Heart right ventricle (tissue), 16 donors: ENCODE measurements at regions not wholly inside any gene's neighbourhood (a gene's known extent, or its start where the extent isn't known, plus 50 kb on each side); places are given as distances from the start of the nearest gene placed in this dataset.

Source experiments
- ATAC-seq, 8 donors: fragments of 200-7000 bp; cut with Tn5 transposase; one replicate each; pipeline ENCODE4 v1.9.1; 2020; ENCODE audit warnings: mild to moderate bottlenecking in 8 of 8, moderate library complexity in 8 of 8, moderate number of reproducible peaks in 1 of 8
- DNase-seq, 2 donors: peaks; one replicate each; pipeline ENCODE4 v3.0.0-alpha.2; 2020
- H3K27ac ChIP-seq, 10 donors: fragments of 200-600 bp; sonication (generic) in 2 of 10; one replicate each; pipeline versions ENCODE4 v1.5.0 to v1.8.0; 2020 to 2022; ENCODE audit warnings: mild to moderate bottlenecking in 3 of 10
- H3K27me3 ChIP-seq, 7 donors: fragments of 200-600 bp; one replicate each; pipeline ENCODE4 v1.8.0; 2021 to 2022; ENCODE audit warnings: mild to moderate bottlenecking in 2 of 7
- H3K36me3 ChIP-seq, 9 donors: fragments of 200-600 bp; sonication (generic) in 1 of 9; one replicate each; pipeline versions ENCODE4 v1.5.0 to v1.8.0; 2020 to 2022; ENCODE audit warnings: mild to moderate bottlenecking in 2 of 9
- H3K4me1 ChIP-seq, 9 donors: fragments of 200-600 bp; sonication (generic) in 1 of 9; one replicate each; pipeline versions ENCODE4 v1.5.0 to v1.8.0; 2020 to 2022; ENCODE audit warnings: mild to moderate bottlenecking in 4 of 9
- H3K4me3 ChIP-seq, 10 donors: fragments of 200-600 bp; sonication (generic) in 2 of 10; one replicate each; pipeline versions ENCODE4 v1.5.0 to v1.8.0; 2020 to 2022; ENCODE audit warnings: mild to moderate bottlenecking in 7 of 10, moderate library complexity in 2 of 10
- H3K9me3 ChIP-seq, 11 donors: fragments of 200-600 bp in 10 of 11; sonication (generic) in 2 of 11; one replicate each; pipeline versions ENCODE4 v1.5.0 to v1.8.0; 2013 to 2022; ENCODE audit warnings: mild to moderate bottlenecking in 2 of 11, control low read depth in 1 of 11, moderate library complexity in 1 of 11
- WGBS, 2 donors: extraction: QIAGEN DNeasy Blood & Tissue Kit; methylation state at CpG; one replicate each; pipeline ENCODE4 v1.1.7; 2013; ENCODE audit warnings: inconsistent platforms in 1 of 2; 5-methylcytosine and 5-hydroxymethylcytosine counted together
- intact Hi-C, 10 donors: fragments of 100-400 bp; cut with DNase I; formaldehyde crosslinking; loops; one replicate each; pipeline versions ENCODE4 v1.11.1 to v1.14.2; 2022
- TF ChIP-seq, protein P1 (sequence below), 9 donors: fragments of 200-600 bp; sonication (generic) in 2 of 9; IDR thresholded peaks; one replicate each; pipeline versions ENCODE4 v1.5.0 to v1.8.0; 2021 to 2022; ENCODE audit warnings: antibody characterized with exemption in 9 of 9, mild to moderate bottlenecking in 5 of 9, moderate library complexity in 1 of 9
- donor health status: Arrhythmogenic right ventricular cardiomyopathy.
- donor health status: ischemic (EF 13 %, LVEDD 7.1; RV severe dilation, severe dysfunction).
- donor health status: healthy with polysubstance abuse.
- donor health status: DM: no; HTN: yes; CAD: no.
- donor health status: DM: no; HTN: no; CAD: no.
- donor health status: ischemic (EF 25% LVEDD 6.9; RV normal size, moderate dysfunction).
- donor health status: ischemic (EF 25% LVEDD 5.7; RV mildly dilated, moderate dysfunction).
- donor health status: healthy.
- donor health status: DM: yes; HTN: yes; CAD: no.
- donor health status: Ischemic cardiomyopathy.
- donor health status: ischemic (EF 35%, LVEDD 5.7; RV mildly dilated, moderate dysfunction).
- donor health status: nonischemic (EF 11% LVEDD 7.7; RV severe dilation, severe dysfunction).
- donor health status: DM: yes; HTN: yes; CAD: no.
- donor health status: PGD.
- donor health status: ischemic (EF 29% LVEDD 5.4; RV normal size, mild dysfunction).
- donor health status: nonischemic (EF 23%, LVEDD 6.1; RV moderate dilation, normal function).

DNA sequence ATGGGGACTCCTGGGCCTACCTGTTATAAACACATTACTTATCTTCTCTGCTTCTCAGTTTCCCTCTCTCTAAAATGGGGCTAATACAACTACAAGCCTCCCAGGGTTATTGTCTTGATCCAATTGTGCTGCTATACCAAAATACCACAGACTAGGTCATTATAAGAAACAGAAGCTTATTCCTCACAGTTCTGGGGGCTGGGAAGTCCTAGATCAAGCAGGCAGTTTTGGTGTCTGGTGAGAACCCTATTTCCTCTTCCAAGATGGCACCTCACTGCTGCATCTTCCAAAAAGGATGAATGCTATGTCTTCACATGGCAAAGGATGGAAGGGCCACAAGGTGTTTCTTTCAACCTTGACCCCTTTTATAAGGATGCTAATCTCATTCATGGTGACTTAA lies 732.9 kb upstream of the TBX3 start:
- DNase-seq (no peak), ATAC-seq (no peak)
- H3K4me1 ChIP-seq = no peaks in the 10 kb centered on the region
- peaks cover 0 to 9% (median 0%) of the 10 kb centered on the region in 11 donors for H3K9me3 ChIP-seq
- no peaks in the 10 kb centered on the region for H3K27me3 ChIP-seq
- no peaks in the 10 kb centered on the region for H3K36me3 ChIP-seq
- no peak overlapping the region for H3K4me3 ChIP-seq
- intact Hi-C loops = no loop called here
- TF ChIP-seq, protein P1, sequence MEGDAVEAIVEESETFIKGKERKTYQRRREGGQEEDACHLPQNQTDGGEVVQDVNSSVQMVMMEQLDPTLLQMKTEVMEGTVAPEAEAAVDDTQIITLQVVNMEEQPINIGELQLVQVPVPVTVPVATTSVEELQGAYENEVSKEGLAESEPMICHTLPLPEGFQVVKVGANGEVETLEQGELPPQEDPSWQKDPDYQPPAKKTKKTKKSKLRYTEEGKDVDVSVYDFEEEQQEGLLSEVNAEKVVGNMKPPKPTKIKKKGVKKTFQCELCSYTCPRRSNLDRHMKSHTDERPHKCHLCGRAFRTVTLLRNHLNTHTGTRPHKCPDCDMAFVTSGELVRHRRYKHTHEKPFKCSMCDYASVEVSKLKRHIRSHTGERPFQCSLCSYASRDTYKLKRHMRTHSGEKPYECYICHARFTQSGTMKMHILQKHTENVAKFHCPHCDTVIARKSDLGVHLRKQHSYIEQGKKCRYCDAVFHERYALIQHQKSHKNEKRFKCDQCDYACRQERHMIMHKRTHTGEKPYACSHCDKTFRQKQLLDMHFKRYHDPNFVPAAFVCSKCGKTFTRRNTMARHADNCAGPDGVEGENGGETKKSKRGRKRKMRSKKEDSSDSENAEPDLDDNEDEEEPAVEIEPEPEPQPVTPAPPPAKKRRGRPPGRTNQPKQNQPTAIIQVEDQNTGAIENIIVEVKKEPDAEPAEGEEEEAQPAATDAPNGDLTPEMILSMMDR (IDR thresholded peaks at IDR 0.05) = no peak
- H3K27ac ChIP-seq = no peak overlapping the region

GRCh38 chr12:115413626-115414025 lies 729.7 kb upstream of the TBX3 start:
- no peaks in the 10 kb centered on the region for H3K27me3 ChIP-seq
- 91% methylated on average over 3 of the region's 3 CpGs for WGBS, 2 donors
- ATAC-seq = no peak
- intact Hi-C loops = no loop called here
- H3K36me3 ChIP-seq = no peaks in the 10 kb centered on the region
- TF ChIP-seq, protein P1 (IDR thresholded peaks at IDR 0.05) = no peak
- DNase-seq = no peak
- H3K9me3 ChIP-seq = peaks cover 0 to 9% (median 0%) of the 10 kb centered on the region in 11 donors
- no peaks in the 10 kb centered on the region for H3K4me1 ChIP-seq
- no peak overlapping the region for H3K4me3 ChIP-seq
- no peak overlapping the region for H3K27ac ChIP-seq

DNA sequence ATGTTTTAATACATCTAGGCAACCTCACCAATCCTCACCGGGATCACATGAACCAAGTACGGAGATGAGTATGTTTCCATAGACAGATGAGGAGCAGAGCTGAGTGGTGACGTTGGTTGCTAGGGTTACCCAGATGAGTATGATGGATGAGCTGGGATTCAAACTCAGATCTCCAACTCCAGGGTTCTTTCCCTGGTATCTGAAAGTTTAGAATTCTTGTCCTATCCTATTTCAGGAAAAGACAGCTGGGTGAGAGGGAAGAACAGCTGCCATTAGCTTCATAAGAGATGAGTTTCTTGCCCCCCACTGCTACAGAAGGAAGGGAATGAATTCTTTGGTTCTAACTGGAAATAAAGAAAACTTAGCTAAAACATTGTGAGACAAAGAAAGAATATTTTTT lies 728.9 kb upstream of the TBX3 start:
- intact Hi-C loops = no loop called here
- no peak for DNase-seq
- no peak for ATAC-seq
- H3K4me3 ChIP-seq = no peak overlapping the region
- 78 to 79% methylated on average over 3 of the region's 3 CpGs for WGBS, 2 donors
- TF ChIP-seq, protein P1 (IDR thresholded peaks at IDR 0.05) = no peak
- H3K27ac ChIP-seq = no peak overlapping the region
- no peaks in the 10 kb centered on the region for H3K36me3 ChIP-seq
- H3K4me1 ChIP-seq = no peaks in the 10 kb centered on the region
- H3K9me3 ChIP-seq = peaks cover 0 to 9% (median 0%) of the 10 kb centered on the region in 11 donors
- H3K27me3 ChIP-seq = no peaks in the 10 kb centered on the region

- Histone ChIP-seq H3K36me3 (no peaks in the 10 kb centered on the region), H3K4me1 (no peaks in the 10 kb centered on the region), H3K4me3 (no peak overlapping the region), H3K27me3 (no peaks in the 10 kb centered on the region), H3K9me3 (no peaks in the 10 kb centered on the region), H3K27ac (no peak overlapping the region)
- 66 to 75% methylated on average over 7 of the region's 7 CpGs for WGBS, 2 donors
- no peak for DNase-seq
- TF ChIP-seq, protein P1 (IDR thresholded peaks at IDR 0.05) = no peak
- ATAC-seq = no peak
- intact Hi-C loops = no loop called here
Measured at GRCh38 chr12:115411121-115411520, 727.1 kb upstream of the TBX3 start.

- Histone ChIP-seq H3K4me3 (no peak overlapping the region), H3K36me3 (no peaks in the 10 kb centered on the region), H3K27me3 (peaks cover 0 to 5% (median 0%) of the 10 kb centered on the region in 7 donors), H3K4me1 (peaks cover 0 to 12% (median 8%) of the 10 kb centered on the region in 9 donors), H3K9me3 (peaks cover 0 to 3% (median 0%) of the 10 kb centered on the region in 11 donors), H3K27ac (no peak overlapping the region)
- intact Hi-C loops = no loop called here
- 94 to 99% methylated on average over 3 of the region's 3 CpGs for WGBS, 2 donors
- ATAC-seq (no peak), DNase-seq (no peak)
- TF ChIP-seq, protein P1 (IDR thresholded peaks at IDR 0.05) = no peak
Measured at GRCh38 chr12:115408642-115409041, 724.7 kb upstream of the TBX3 start.
